K562 (cell line): ENCODE measurements at regions not wholly inside any gene's neighbourhood (a gene's known extent, or its start where the extent isn't known, plus 50 kb on each side); places are given as distances from the start of the nearest gene placed in this dataset.

Experiments
- ATAC-seq: fragments of 200-7000 bp; cut with Tn5 transposase; 3 replicates; pipeline ENCODE4 v1.9.1; 2020; ENCODE audit warnings: moderate library complexity
- BruUV-seq: library from RNA; stranded (reverse); fragments of 400-500 nt; replicated peaks from 2 replicates; lab custom pipeline; 2021; lab: Mats Ljungman, UMichigan
- CTCF ChIA-PET: fragments of 300-600 bp; formaldehyde crosslinking; extraction: SDS; loops from one replicate; lab custom pipeline; 2021; ENCODE audit warnings: low intra/inter-chr PET ratio; lab: Yijun Ruan, JAX
- POLR2A ChIA-PET: fragments of 300-600, 350-650 bp; sonication (Branson Sonifier 250); formaldehyde crosslinking; extraction: SDS; loops from one replicate; lab custom pipeline; 2021; ENCODE audit warnings: antibody characterized with exemption, inconsistent platforms; lab: Yijun Ruan, JAX
- DNase-seq, 4 experiments: peaks; one replicate each; pipeline versions ENCODE4 v3.0.0 to v3.0.0-alpha.2; 2011 to 2018; ENCODE audit warnings: low spot score in 3 of 4, mixed read lengths in 3 of 4; ENCODE audit errors: extremely low read depth in 1 of 4
- FAIRE-seq: peaks from 2 replicates; lab custom pipeline; 2011; peaks lifted over from hg19 to GRCh38; lab: Jason Lieb, UNC
- H2AFZ ChIP-seq: 2 replicates; pipeline ENCODE4 v1.6.0; 2011; ENCODE audit warnings: low read depth, low read length, control low read depth, inconsistent platforms
- H3K27ac ChIP-seq: fragments of 200-600 bp; 3 replicates; pipeline ENCODE4 v1.8.0; 2011; ENCODE audit warnings: low read depth, mild to moderate bottlenecking, control low read depth, inconsistent platforms, low read length, moderate library complexity, mixed read lengths; ENCODE audit errors: extremely low read depth
- H3K27me3 ChIP-seq, 2 experiments: fragments of 300-600 bp in 1 of 2; 2 replicates in 1 of 2; 3 replicates in 1 of 2; pipeline versions ENCODE4 v1.6.0 to v1.8.0; 2011; ENCODE audit warnings: inconsistent platforms in 2 of 2, low read length in 2 of 2, mild to moderate bottlenecking in 1 of 2, mixed read lengths in 1 of 2, moderate library complexity in 1 of 2; ENCODE audit not compliant: control insufficient read depth in 2 of 2, insufficient read depth in 2 of 2
- H3K36me3 ChIP-seq: fragments of 300-600 bp; 3 replicates; pipeline ENCODE4 v1.8.0; 2011; ENCODE audit warnings: mild to moderate bottlenecking, low read length, inconsistent platforms; ENCODE audit not compliant: control insufficient read depth, insufficient read depth
- H3K4me1 ChIP-seq, 2 experiments: fragments of 200-600 bp in 1 of 2; replicated peaks in 1 of 2; 2 replicates in 1 of 2; 3 replicates in 1 of 2; pipeline versions ENCODE4 v1.5.1 to v1.8.0; 2011; ENCODE audit warnings: inconsistent platforms in 2 of 2, low read length in 2 of 2, mild to moderate bottlenecking in 1 of 2, mixed read lengths in 1 of 2, moderate library complexity in 1 of 2; ENCODE audit not compliant: control insufficient read depth in 2 of 2, insufficient read depth in 2 of 2
- H3K4me2 ChIP-seq: 2 replicates; pipeline ENCODE4 v1.6.1; 2011; ENCODE audit warnings: low read length, control low read depth, inconsistent platforms, mixed read lengths; ENCODE audit not compliant: insufficient read depth
- H3K4me3 ChIP-seq: fragments of 200-600 bp; sonication (generic), shearing (Covaris generic); 2 replicates; pipeline ENCODE4 v1.5.1; 2016; ENCODE audit warnings: control low read depth, inconsistent platforms
- H3K79me2 ChIP-seq: fragments of 200-600 bp; 3 replicates; pipeline ENCODE4 v1.8.0; 2011; ENCODE audit warnings: low read length, inconsistent platforms; ENCODE audit not compliant: control insufficient read depth, insufficient read depth
- H3K9ac ChIP-seq, 2 experiments: 2 replicates each; pipeline versions ENCODE4 v1.6.0 to v1.6.1; 2011; ENCODE audit warnings: low read depth in 2 of 2, low read length in 2 of 2, control low read depth in 1 of 2, inconsistent platforms in 1 of 2, mild to moderate bottlenecking in 1 of 2, mixed read lengths in 1 of 2; ENCODE audit not compliant: insufficient read depth in 1 of 2
- H3K9me1 ChIP-seq: one replicate; pipeline ENCODE4 v1.6.0; 2011; ENCODE audit warnings: inconsistent platforms, mild to moderate bottlenecking, low read length, moderate library complexity; ENCODE audit not compliant: control insufficient read depth, insufficient read depth
- H3K9me3 ChIP-seq: replicated peaks from 2 replicates; pipeline ENCODE4 v1.5.1; 2011; ENCODE audit warnings: low read depth, low read length, inconsistent platforms; ENCODE audit not compliant: control insufficient read depth, insufficient read depth
- H4K20me1 ChIP-seq: replicated peaks from 2 replicates; pipeline ENCODE4 v1.6.1; 2011; ENCODE audit warnings: low read length, inconsistent platforms, mixed read lengths; ENCODE audit not compliant: control insufficient read depth, insufficient read depth
- ATF7 ChIP-seq: fragments of 450-650 bp; IDR thresholded peaks from 2 replicates; pipeline ENCODE4 v1.7.1; 2014; ENCODE audit warnings: mild to moderate bottlenecking, moderate library complexity
- BRF2 ChIP-seq: IDR thresholded peaks from 3 replicates; pipeline ENCODE4 v1.6.1; 2011; ENCODE audit warnings: borderline replicate concordance, mild to moderate bottlenecking; ENCODE audit not compliant: insufficient read length, insufficient read depth
- CBX5 ChIP-seq: IDR thresholded peaks from 2 replicates; pipeline ENCODE4 v1.6.1; 2014; ENCODE audit warnings: low read depth, borderline replicate concordance
- CBX8 ChIP-seq: fragments of 200-600 bp; sonication (generic); IDR thresholded peaks from 2 replicates; pipeline ENCODE4 v1.6.1; 2012; ENCODE audit warnings: borderline replicate concordance, mixed run types, low read depth, mild to moderate bottlenecking, moderate library complexity, mixed read lengths, low read length, control low read depth, inconsistent platforms; ENCODE audit not compliant: poor library complexity, severe bottlenecking; ENCODE audit errors: extremely low read depth
- ESRRB ChIP-seq: fragments of 250-450 bp; sonication (Bioruptor Pico); IDR thresholded peaks from 2 replicates; pipeline ENCODE4 v1.5.0; 2020; ENCODE audit warnings: mild to moderate bottlenecking, moderate library complexity, borderline replicate concordance
- EZH2 ChIP-seq: IDR thresholded peaks from 2 replicates; pipeline ENCODE4 v1.6.1; 2012; ENCODE audit warnings: low read depth, mild to moderate bottlenecking, inconsistent platforms, low read length, borderline replicate concordance
- GTF3C2 ChIP-seq: IDR thresholded peaks from 3 replicates; pipeline ENCODE4 v1.6.1; 2011; ENCODE audit warnings: borderline replicate concordance, mild to moderate bottlenecking, moderate library complexity; ENCODE audit not compliant: insufficient read length; ENCODE audit errors: extremely low read depth
- HMBOX1 ChIP-seq: sonication (generic); IDR thresholded peaks from 2 replicates; pipeline ENCODE4 v1.6.1; 2016
- MIER1 ChIP-seq: fragments of 450-650 bp; IDR thresholded peaks from 2 replicates; pipeline ENCODE4 v1.6.1; 2016; ENCODE audit warnings: antibody characterized with exemption, mild to moderate bottlenecking, low read depth
- MYC ChIP-seq, 2 experiments: fragments of 250-450 bp in 1 of 2; sonication (Bioruptor Pico) in 1 of 2; IDR thresholded peaks; 2 replicates each; pipeline versions ENCODE4 v1.5.1 to v1.6.1; 2012 to 2021; ENCODE audit warnings: low read depth in 2 of 2, borderline replicate concordance in 1 of 2, improper control_type of control experiment in 1 of 2, low read length in 1 of 2, mild to moderate bottlenecking in 1 of 2, moderate library complexity in 1 of 2
- NCOA6 ChIP-seq: fragments of 450-650 bp; IDR thresholded peaks from 2 replicates; pipeline ENCODE4 v1.6.1; 2017; ENCODE audit warnings: mild to moderate bottlenecking
- NFE2L1 ChIP-seq: fragments of 450-650 bp; IDR thresholded peaks from 2 replicates; pipeline ENCODE4 v1.6.1; 2016; ENCODE audit warnings: missing genetic modification characterization, low read depth, mild to moderate bottlenecking, missing compliant biosample characterization, moderate library complexity, borderline replicate concordance
- SAFB ChIP-seq: fragments of 200-400 bp; formaldehyde crosslinking; IDR thresholded peaks from 2 replicates; pipeline ENCODE4 v1.6.1; 2017; ENCODE audit warnings: low read depth, low read length, borderline replicate concordance
- ZNF764 ChIP-seq: fragments of 250-450 bp; sonication (Bioruptor Pico); IDR thresholded peaks from 2 replicates; pipeline ENCODE4 v1.4.0; 2020; ENCODE audit warnings: low read depth, mild to moderate bottlenecking, moderate library complexity
- WGBS: fragments of 100-300 bp; shearing (Covaris generic); methylation state at CpG from one replicate; pipeline ENCODE4 v1.1.6; 2016; ENCODE audit warnings: low coverage, mixed read lengths; ENCODE audit not compliant: insufficient coverage; ENCODE audit errors: missing lambda C conversion rate; 5-methylcytosine and 5-hydroxymethylcytosine counted together
- in situ Hi-C: fragments of 300-500 bp; cut with MboI; formaldehyde crosslinking; loops from 4 replicates; pipeline ENCODE4 v1.15.0; 2018; ENCODE audit warnings: inconsistent platforms, mixed read lengths
- intact Hi-C: fragments of 100-400 bp; cut with micrococcal nuclease; formaldehyde crosslinking; loops from 2 replicates; pipeline ENCODE4 v1.14.2; 2022

GRCh38 chr20:39691151-39691862 lies 729.2 kb downstream of the DHX35 start (continued):
- no peak for TF ChIP-seq CBX8
- no peak for TF ChIP-seq ESRRB (CRISPR knock-in tag)

- intact Hi-C loops, result no loop called here
- Histone ChIP-seq H3K9me3 (no peaks in the 10 kb centered on the region), H3K9ac (no peak overlapping the region), H3K36me3 (no peaks in the 10 kb centered on the region), H3K27ac (no peak overlapping the region), H3K27me3 (no peaks in the 10 kb centered on the region), H3K9me1 (no peaks in the 10 kb centered on the region), H3K79me2 (no peaks in the 10 kb centered on the region), H3K4me1 (no peaks in the 10 kb centered on the region), H3K4me3 (no peak overlapping the region), H2AFZ (no peak overlapping the region), H3K4me2 (no peak overlapping the region), H4K20me1 (no peaks in the 10 kb centered on the region)
- no peak for ATAC-seq
- ChIA-PET POLR2A (no interaction called here), CTCF (no interaction called here)
- TF ChIP-seq ZNF764 (CRISPR knock-in tag) (no peak), NFE2L1 (tag) (no peak), MYC (IDR thresholded peaks at IDR 0.05; ENCODE audit: low read depth, low read length) (no peak), MYC (CRISPR knock-in tag; IDR thresholded peaks at IDR 0.05; ENCODE audit: borderline replicate concordance, low read depth) (no peak), MIER1 (no peak), SAFB (no peak), ATF7 (no peak), BRF2 (no peak), CBX5 (no peak), EZH2 (no peak), GTF3C2 (no peak), NCOA6 (no peak), HMBOX1 (no peak)
- no TSS peak for BruUV-seq
- no peak for FAIRE-seq
- no peak for DNase-seq
- in situ Hi-C loops, result no loop called here
- under 1% methylated on average over 5 of the region's 5 CpGs for WGBS
Observed at GRCh38 chr20:39676857-39677391, 714.8 kb downstream of the DHX35 start.
